ENCODE measurements at regions not wholly inside any gene's neighbourhood (a gene's known extent, or its start where the extent isn't known, plus 50 kb on each side); places are given as distances from the start of the nearest gene placed in this dataset.
A peak's percentile ranks its signal among the peaks of the same experiment; 100 is the strongest.

DNA sequence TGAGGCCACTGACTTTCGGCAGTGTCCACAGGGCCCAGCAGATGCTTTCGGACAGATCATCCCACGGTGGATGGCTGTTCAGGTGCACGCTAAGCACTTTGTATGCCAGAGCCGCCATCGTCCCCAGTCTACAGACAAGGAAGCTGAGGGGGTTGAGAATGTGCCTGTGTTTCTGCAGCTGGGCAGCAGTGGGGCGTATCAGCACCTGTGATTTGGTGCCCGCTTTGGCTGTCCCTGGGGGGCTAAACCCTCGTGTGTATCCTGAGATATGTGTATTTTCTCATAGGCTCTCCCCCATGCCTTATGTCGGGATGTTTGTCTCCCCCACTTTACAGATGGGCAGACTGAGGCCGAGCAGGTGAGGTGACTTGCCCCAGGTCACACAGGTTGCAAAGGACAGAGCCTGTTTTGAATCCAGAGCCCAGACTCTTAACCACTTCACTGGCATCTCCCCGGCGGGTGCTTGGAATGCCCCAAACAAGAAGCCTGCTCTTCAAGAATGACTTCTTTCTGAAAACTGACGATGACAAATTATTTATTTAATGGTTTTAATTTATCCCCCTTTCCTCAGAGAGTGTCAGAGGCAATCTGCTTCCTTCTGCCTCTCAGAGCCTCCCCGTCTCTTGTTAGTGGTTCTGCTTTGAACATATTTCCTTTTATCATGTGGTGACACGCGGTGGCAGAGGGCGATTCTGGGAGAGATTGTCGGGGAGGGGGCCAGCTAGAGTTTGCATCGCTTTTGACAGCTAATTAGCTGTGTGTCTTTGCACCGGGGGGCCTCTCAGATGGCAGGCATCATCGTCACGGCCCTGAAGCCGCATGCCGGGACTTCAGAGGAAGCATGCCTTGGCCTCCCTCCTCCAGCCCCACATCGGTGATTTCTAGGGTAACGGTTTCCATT is 149.6 kb upstream of the CIBAR2 start:
- Mint-ChIP-seq H3K36me3 (no peaks in the 10 kb centered on the region), H3K4me3 (peak overlapping the region in 3 of 4 donors; percentile 17 to 85 (median 30)), H3K9me3 (peaks cover 0 to 2% (median 0%) of the 10 kb centered on the region in 3 donors), H3K4me1 (peaks cover 1 to 9% (median 6%) of the 10 kb centered on the region in 3 donors), H3K27ac (peak overlapping the region in 1 of 3 donors; percentile 23), H3K27me3 (peaks cover 49% of the 10 kb centered on the region)

DNA sequence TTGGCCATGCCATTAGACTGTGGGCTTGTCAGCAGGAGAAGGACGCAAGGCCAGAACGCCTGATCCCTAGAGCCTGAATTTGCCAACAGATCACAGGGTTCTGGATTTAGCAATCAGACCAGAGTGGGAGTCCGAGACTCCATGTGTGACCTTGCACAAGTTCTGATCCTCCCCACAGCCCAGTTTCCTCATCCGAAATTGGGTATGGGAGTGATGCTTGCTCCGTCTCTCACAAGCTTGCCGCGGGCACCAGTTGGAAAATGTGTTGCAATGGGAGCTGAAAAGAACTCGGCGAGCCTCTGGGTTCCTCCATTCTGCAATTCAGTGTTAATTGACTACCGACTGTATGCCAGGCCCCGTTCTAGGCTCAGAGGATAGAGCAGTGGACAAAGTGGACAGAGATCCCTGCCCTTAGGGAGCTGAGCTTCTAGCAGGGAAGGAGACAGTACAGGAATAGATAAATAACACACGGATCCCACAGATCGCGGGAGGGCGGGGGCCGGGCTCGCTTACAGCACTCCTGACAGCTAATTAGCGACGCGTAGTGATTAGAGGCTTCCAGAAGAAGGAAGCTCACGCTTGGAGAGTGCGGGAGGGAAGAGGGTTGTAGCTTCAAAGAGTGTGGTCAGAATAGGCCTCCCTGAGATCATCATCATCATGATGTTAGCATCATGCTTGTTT is 150.4 kb upstream of the CIBAR2 start:
- Mint-ChIP-seq H3K4me1 (peaks cover 1 to 9% (median 6%) of the 10 kb centered on the region in 3 donors), H3K9me3 (peaks cover 0 to 2% (median 2%) of the 10 kb centered on the region in 3 donors), H3K4me3 (peak overlapping the region in 1 of 4 donors; percentile 59), H3K36me3 (no peaks in the 10 kb centered on the region), H3K27ac (no peak overlapping the region), H3K27me3 (peaks cover 44% of the 10 kb centered on the region)

DNA sequence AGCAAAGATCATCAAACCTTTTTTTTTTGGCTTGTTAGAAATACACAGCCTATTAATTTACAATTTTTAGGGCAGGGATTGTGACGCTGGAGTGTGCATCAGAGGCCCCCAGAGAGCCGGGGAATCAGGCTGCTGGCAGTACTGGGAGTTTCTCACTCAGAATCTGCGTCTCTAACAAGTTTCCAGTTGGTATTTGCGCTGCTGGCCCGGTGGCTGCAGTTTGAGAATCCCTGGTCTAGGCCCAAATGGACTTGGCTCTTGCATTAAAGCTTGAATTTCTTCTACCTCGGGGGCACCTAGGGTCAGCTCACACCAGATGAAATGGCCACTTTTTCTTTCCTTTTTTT is 150.9 kb upstream of the CIBAR2 start:
- no peaks in the 10 kb centered on the region for H3K36me3 Mint-ChIP-seq
- peaks cover 1 to 9% (median 6%) of the 10 kb centered on the region in 3 donors for H3K4me1 Mint-ChIP-seq
- no peak overlapping the region for H3K27ac Mint-ChIP-seq
- peaks cover 40% of the 10 kb centered on the region for H3K27me3 Mint-ChIP-seq
- peaks cover 0 to 2% (median 2%) of the 10 kb centered on the region in 3 donors for H3K9me3 Mint-ChIP-seq
- H3K4me3 Mint-ChIP-seq: no peak overlapping the region

DNA sequence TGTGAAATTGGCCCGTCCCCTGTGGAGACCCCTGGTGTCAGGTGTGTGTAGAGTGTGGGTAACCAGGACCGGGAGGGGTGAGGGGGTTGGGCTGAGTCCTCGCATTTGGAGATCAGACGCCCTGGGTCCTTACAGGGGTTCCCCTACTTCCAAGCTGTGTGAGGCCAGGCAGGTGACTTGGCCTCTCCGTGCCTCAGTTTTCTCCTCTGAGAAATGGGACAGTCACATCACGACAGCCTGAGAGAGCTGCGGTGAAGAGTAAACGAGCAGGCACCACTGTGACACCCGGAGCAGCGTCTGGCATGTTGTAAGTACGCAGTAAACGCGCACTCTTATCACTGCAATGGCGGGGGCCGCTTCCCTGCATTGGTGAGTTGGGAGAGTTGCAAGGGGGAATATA is 152.5 kb upstream of the CIBAR2 start:
- Mint-ChIP-seq H3K9me3 (peaks cover 0 to 2% (median 2%) of the 10 kb centered on the region in 3 donors), H3K4me3 (no peak overlapping the region), H3K27ac (no peak overlapping the region), H3K4me1 (peaks cover 1 to 9% (median 6%) of the 10 kb centered on the region in 3 donors), H3K36me3 (no peaks in the 10 kb centered on the region), H3K27me3 (peaks cover 30% of the 10 kb centered on the region)

DNA sequence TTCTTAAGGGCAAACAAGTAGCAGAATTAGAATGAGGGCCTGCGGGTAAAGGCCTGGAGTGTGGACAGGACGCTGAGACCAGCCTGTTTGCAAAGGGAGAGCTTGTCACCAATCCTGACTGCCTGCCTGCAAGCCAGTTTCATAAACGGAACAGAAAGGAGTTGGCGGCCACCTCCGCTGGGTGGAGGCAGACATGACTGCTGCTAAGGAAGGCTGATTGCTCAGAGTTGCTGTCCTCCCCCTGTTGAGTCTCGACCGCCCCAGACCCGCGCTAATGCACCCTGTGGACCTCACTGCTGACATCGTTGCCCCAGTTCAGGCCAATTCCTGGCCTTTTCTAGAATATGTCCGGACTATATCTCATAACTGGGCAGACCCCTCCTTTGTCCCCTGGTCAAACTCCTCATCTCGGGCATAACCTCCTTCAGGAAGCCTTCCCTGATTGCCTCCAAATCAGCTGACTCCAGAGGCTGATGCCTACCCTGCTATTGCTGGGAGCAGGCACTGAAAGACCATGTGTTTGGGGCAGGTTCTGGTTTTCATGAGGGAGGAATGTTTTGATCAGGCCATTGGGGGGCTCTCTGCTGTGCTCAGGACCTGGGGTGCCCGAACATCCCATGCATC is 153.0 kb upstream of the CIBAR2 start:
- Mint-ChIP-seq H3K27ac (peak overlapping the region in 1 of 3 donors; percentile 71), H3K36me3 (no peaks in the 10 kb centered on the region), H3K9me3 (peaks cover 0 to 2% (median 2%) of the 10 kb centered on the region in 3 donors), H3K4me1 (peaks cover 1 to 9% (median 6%) of the 10 kb centered on the region in 3 donors), H3K4me3 (no peak overlapping the region), H3K27me3 (peaks cover 28% of the 10 kb centered on the region)

DNA sequence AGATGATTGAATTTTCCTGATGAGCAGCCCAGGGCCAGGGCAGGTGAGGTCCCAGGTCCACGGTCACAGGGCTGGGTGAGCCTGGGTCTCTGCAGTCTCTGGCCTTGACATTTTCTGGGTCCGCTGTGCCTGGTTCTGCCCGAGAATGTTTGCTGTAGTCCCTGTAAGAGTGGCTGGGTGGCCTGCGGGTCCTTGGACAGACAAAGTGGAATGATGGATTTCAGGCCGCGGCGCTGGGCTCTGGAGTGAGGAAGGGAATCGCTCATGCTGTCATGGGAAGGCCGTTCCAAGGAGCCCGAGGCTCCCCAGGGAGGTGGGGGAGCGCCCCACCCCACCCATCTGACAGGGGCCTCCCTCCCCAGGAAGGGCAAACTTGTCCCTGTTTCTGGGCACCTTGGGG is 153.5 kb upstream of the CIBAR2 start:
- no peaks in the 10 kb centered on the region for H3K36me3 Mint-ChIP-seq
- no peak overlapping the region for H3K4me3 Mint-ChIP-seq
- peak overlapping the region in 1 of 3 donors; percentile 71 for H3K27ac Mint-ChIP-seq
- peaks cover 25% of the 10 kb centered on the region for H3K27me3 Mint-ChIP-seq
- peaks cover 1 to 9% (median 6%) of the 10 kb centered on the region in 3 donors for H3K4me1 Mint-ChIP-seq
- H3K9me3 Mint-ChIP-seq: peaks cover 0 to 2% (median 0%) of the 10 kb centered on the region in 3 donors

DNA sequence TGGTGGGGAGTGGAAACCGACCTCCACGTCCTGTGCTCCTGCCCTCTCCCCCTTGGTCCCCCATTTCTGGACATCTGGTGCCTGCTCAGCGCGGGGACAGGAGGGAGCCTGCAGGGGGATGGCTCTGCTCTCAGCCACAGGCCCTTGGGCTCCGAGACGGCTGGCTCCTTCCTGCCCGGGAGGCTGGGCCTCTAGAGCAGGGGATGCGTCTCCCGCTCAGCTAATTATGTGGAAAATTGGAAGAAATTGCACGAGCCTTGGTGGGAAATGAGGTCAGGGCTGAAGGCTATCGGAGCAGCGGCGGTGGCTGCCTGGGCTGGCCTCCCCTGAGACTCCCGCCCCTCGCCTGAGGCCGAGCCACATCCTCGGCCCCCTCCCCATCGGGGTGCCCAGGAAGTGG is 154.6 kb upstream of the CIBAR2 start:
- Mint-ChIP-seq H3K27ac (no peak overlapping the region), H3K27me3 (peaks cover 16% of the 10 kb centered on the region), H3K4me1 (peaks cover 1 to 5% (median 3%) of the 10 kb centered on the region in 3 donors), H3K36me3 (no peaks in the 10 kb centered on the region), H3K4me3 (no peak overlapping the region), H3K9me3 (peaks cover 0 to 2% (median 0%) of the 10 kb centered on the region in 3 donors)

DNA sequence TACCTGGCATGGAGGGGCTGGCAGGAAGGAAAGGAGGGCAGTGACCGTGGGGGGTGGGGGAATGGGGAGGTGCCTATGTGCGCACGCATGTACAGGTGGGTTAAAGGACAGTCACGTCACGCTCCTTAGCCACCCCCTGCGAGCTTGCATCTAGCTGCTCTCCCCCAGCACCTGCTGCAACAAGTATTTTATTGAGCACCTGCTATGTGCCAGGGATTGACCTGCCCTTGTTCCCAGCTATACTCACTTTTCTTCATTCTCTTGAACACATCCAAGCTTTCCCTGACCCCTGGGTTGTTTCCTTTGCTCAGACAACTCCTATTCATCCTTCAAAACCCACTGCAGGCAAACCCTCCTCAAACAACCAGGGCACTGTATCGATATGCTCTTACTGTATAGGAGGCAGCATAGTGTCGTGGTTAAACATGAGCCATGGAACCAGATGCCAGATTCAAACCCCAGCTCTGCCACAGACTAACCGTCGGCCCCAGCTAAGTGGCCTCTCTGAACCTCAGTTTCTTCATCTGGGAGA is 155.2 kb upstream of the CIBAR2 start:
- Mint-ChIP-seq H3K36me3 (no peaks in the 10 kb centered on the region), H3K27me3 (peaks cover 9% of the 10 kb centered on the region), H3K9me3 (peaks cover 0 to 2% (median 0%) of the 10 kb centered on the region in 3 donors), H3K4me1 (peaks cover 0 to under 1% (median 0%) of the 10 kb centered on the region in 3 donors), H3K4me3 (no peak overlapping the region), H3K27ac (no peak overlapping the region)

DNA sequence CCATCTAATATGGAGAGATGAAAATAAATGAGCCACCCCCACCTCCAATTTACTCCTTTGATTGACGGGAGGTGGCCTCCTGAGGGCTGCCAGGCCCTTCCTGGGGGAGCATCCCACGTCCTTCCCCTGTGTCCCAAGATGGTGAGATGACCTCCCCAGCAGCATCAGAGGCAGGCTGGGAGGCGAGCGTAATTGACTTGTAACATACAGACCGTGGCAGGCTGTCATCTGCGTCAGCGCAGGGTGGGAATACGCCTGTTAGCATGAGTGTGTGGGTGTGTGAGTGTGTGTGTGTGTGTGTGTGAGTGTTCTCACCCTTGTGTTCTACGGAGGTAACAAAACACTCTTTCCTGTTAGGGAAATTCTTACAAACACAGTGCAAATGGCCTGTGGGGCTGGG is 156.9 kb upstream of the CIBAR2 start:
- H3K27me3 Mint-ChIP-seq: peaks cover 6% of the 10 kb centered on the region
- no peak overlapping the region for H3K4me3 Mint-ChIP-seq
- no peaks in the 10 kb centered on the region for H3K36me3 Mint-ChIP-seq
- peaks cover 0 to 2% (median 0%) of the 10 kb centered on the region in 3 donors for H3K4me1 Mint-ChIP-seq
- peaks cover 0 to 2% (median 2%) of the 10 kb centered on the region in 3 donors for H3K9me3 Mint-ChIP-seq
- H3K27ac Mint-ChIP-seq: no peak overlapping the region

DNA sequence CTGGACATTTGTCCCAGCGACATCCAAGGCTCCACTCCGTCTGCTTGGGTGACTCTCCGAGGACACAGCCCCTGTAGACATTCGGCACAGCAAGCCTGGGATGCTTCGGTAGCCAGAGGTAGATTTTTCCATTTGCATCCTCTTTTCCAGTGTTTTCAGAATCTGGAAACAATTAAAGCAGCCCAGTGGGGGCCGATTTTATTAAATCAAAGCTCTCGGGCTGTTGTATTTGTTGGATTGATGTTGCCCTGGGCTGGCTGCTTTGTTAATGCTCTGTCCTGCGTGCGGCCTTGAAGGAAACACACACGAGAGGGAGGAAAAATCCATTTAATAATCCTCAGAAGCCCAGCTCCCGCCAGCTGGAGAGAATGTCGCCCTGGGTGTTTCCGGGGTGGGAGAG is 158.1 kb upstream of the CIBAR2 start:
- Mint-ChIP-seq H3K27ac (no peak overlapping the region), H3K4me3 (no peak overlapping the region), H3K9me3 (peaks cover 0 to 2% (median 2%) of the 10 kb centered on the region in 3 donors), H3K27me3 (peaks cover 9% of the 10 kb centered on the region), H3K36me3 (no peaks in the 10 kb centered on the region), H3K4me1 (peaks cover 0 to 2% (median 0%) of the 10 kb centered on the region in 3 donors)

DNA sequence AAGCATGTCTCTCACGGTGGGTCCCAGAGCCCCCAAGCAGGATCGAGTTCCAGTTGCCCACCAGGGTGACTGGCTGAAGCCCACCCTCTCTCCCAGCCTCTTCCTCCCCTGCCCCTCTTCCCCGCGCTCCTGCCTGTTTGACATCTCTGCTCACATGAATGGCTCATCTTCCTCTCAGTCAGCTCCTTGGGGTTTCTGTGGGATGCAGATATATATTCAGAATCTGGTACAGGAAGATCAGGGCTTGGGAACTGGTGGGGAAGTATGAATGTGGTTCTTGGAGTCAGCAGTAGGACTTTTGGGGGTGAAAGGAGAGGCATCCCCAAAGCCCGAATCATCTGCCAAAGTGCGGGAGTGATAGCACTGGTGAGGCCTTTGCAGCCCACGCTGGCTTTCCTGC is 158.9 kb upstream of the CIBAR2 start:
- Mint-ChIP-seq H3K4me1 (peaks cover 0 to 2% (median 0%) of the 10 kb centered on the region in 3 donors), H3K27ac (no peak overlapping the region), H3K9me3 (peaks cover 0 to 2% (median 2%) of the 10 kb centered on the region in 3 donors), H3K27me3 (peaks cover 9% of the 10 kb centered on the region), H3K36me3 (no peaks in the 10 kb centered on the region), H3K4me3 (no peak overlapping the region)

DNA sequence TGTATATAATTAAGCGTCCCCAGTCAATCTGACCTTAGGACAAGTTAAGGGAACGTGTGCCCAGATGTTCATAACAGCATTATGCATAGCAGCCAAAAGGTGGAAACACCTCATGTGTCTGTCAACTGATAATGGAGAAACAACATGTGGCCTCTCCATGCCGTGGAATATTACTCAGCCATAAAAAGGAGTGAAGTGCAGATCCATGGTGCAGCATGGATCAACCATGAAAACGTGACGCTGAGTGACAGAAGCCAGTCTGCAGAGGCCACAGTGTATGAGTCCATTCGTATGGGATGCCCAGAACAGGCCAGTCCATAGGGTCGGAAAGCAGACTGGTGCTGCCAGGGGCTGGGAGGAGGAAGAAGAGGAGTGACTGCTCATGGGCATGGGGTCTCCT is 161.0 kb upstream of the CIBAR2 start:
- Mint-ChIP-seq H3K4me1 (peaks cover 0 to 2% (median 0%) of the 10 kb centered on the region in 3 donors), H3K27ac (no peak overlapping the region), H3K4me3 (peak overlapping the region in 1 of 4 donors; percentile 28), H3K36me3 (no peaks in the 10 kb centered on the region), H3K27me3 (peaks cover 7% of the 10 kb centered on the region), H3K9me3 (peaks cover 0 to 2% (median 0%) of the 10 kb centered on the region in 3 donors)

DNA sequence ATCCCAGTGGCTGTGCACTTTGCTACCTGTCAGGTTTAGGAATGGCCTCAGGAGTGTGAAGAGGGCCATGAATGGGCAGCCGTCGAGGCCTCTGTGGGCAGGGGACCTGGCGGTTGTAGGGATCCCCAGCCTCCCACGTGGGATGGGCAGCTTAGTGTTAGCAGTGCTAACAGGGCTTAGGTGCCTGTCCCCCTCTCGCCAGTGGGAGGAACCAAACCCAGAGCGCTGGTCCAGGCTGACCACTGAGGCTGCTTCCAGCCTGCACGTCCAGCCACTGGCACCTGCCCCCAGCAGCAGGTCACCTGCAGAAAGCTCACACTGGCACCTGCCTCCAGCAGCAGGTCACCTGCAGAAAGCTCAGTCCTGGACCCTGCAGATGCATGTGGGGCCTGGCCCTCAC is 162.2 kb upstream of the CIBAR2 start:
- H3K36me3 Mint-ChIP-seq: no peaks in the 10 kb centered on the region
- H3K4me3 Mint-ChIP-seq: no peak overlapping the region
- H3K27ac Mint-ChIP-seq: no peak overlapping the region
- H3K9me3 Mint-ChIP-seq: peaks cover 0 to 2% (median 0%) of the 10 kb centered on the region in 3 donors
- H3K27me3 Mint-ChIP-seq: peaks cover 3% of the 10 kb centered on the region
- H3K4me1 Mint-ChIP-seq: peaks cover 0 to 2% (median 0%) of the 10 kb centered on the region in 3 donors

DNA sequence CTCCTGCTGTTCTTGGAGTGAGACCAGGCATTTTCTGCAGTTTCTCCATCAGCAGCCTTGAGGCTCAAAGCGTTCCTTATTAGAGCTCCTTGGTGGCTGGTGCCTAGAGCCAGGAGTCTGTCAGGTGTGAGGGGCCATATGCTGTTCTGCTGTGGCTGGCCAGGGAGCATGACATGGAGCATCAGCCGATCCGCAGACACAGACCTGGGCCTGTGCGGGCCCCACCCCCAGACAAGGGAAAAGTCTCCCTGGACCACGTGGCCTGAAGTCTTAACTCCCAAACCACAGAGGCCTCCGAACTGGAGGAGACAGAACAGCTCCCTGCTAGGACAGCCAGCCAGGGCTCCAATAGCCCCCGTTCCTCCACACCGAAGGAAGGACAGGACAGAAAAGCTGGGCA is 162.7 kb upstream of the CIBAR2 start:
- H3K4me1 Mint-ChIP-seq: peaks cover 0 to 2% (median 0%) of the 10 kb centered on the region in 3 donors
- H3K27me3 Mint-ChIP-seq: peaks cover 3% of the 10 kb centered on the region
- no peak overlapping the region for H3K27ac Mint-ChIP-seq
- no peak overlapping the region for H3K4me3 Mint-ChIP-seq
- H3K36me3 Mint-ChIP-seq: no peaks in the 10 kb centered on the region
- H3K9me3 Mint-ChIP-seq: peaks cover 0 to 2% (median 0%) of the 10 kb centered on the region in 3 donors
